OCI-LY3 (cell line): ENCODE measurements at regions not wholly inside any gene's neighbourhood (a gene's known extent, or its start where the extent isn't known, plus 50 kb on each side); places are given as distances from the start of the nearest gene placed in this dataset.

Experiments used
- CTCF ChIP-seq: fragments of 200-600, 300-600 bp; sonication (generic); IDR thresholded peaks from 2 replicates; pipeline ENCODE4 v1.5.1; 2014; ENCODE audit warnings: antibody characterized with exemption, low read length, low read depth
- EZH2phosphoT487 ChIP-seq: fragments of 200-600 bp; shearing (Covaris generic); IDR thresholded peaks from 2 replicates; pipeline ENCODE4 v1.6.1; 2018; ENCODE audit warnings: antibody characterized with exemption, mixed run types, low read depth

GRCh38 chr2:160891353-160891740 is 268.9 kb upstream of the TANK start:
- no peak for TF ChIP-seq CTCF
- no peak for TF ChIP-seq EZH2phosphoT487
